HG03196 (cell line): ENCODE measurements at regions not wholly inside any gene's neighbourhood (a gene's known extent, or its start where the extent isn't known, plus 50 kb on each side); places are given as distances from the start of the nearest gene placed in this dataset.
"Not testable (repeated sequence)": the region's sequence is repeated elsewhere in the genome, so short reads cannot be mapped to it uniquely, and the experiment has no call there.

Experiments used
- ATAC-seq: cut with Tn5 transposase; IDR thresholded peaks from one replicate; pipeline ENCODE4 v1.9.1; 2021; ENCODE audit not compliant: unreplicated experiment

- no peak for ATAC-seq
Measured at GRCh38 chr5:118303296-118303695, 685.1 kb downstream of the DTWD2 start.

GRCh38 chr5:118302786-118303185 lies 685.6 kb downstream of the DTWD2 start:
- ATAC-seq, result no peak

GRCh38 chr5:118301696-118302095 lies 686.7 kb downstream of the DTWD2 start:
- no peak for ATAC-seq

- ATAC-seq, result no peak
Measured at GRCh38 chr5:118295045-118295444, 693.3 kb downstream of the DTWD2 start.

GRCh38 chr5:118293378-118293777 lies 695.0 kb downstream of the DTWD2 start:
- ATAC-seq, result no peak

- ATAC-seq, result no peak
Measured at GRCh38 chr5:118290204-118290603, 698.1 kb downstream of the DTWD2 start.

GRCh38 chr5:118284230-118284629 lies 704.1 kb downstream of the DTWD2 start:
- ATAC-seq, result not testable (repeated sequence)

- ATAC-seq, result not testable (repeated sequence)
Measured at GRCh38 chr5:118282480-118283038, 705.8 kb downstream of the DTWD2 start.

- ATAC-seq, result no peak
Measured at GRCh38 chr5:118279540-118280294, 708.6 kb downstream of the DTWD2 start.

- no peak for ATAC-seq
Measured at GRCh38 chr5:118270526-118270925, 717.8 kb downstream of the DTWD2 start.

GRCh38 chr5:118258223-118258622 lies 730.1 kb downstream of the DTWD2 start:
- ATAC-seq, result no peak

GRCh38 chr5:118257066-118257465 lies 731.3 kb downstream of the DTWD2 start:
- ATAC-seq, result no peak

- no peak for ATAC-seq
Measured at GRCh38 chr5:118253225-118254061, 734.9 kb downstream of the DTWD2 start.

GRCh38 chr5:118249386-118249785 lies 739.0 kb downstream of the DTWD2 start:
- ATAC-seq, result no peak

GRCh38 chr5:118247458-118247857 lies 740.9 kb downstream of the DTWD2 start:
- no peak for ATAC-seq

GRCh38 chr5:118243613-118244012 lies 744.7 kb downstream of the DTWD2 start:
- no peak for ATAC-seq

GRCh38 chr5:118243068-118243467 lies 745.3 kb downstream of the DTWD2 start:
- ATAC-seq, result no peak

GRCh38 chr5:118236108-118236849 lies 752.1 kb downstream of the DTWD2 start:
- no peak for ATAC-seq

GRCh38 chr5:118233606-118234005 lies 754.7 kb downstream of the DTWD2 start:
- ATAC-seq, result no peak

GRCh38 chr5:118228489-118228888 lies 759.9 kb downstream of the DTWD2 start:
- ATAC-seq, result no peak

- ATAC-seq, result no peak
Measured at GRCh38 chr5:118224546-118224945, 763.8 kb downstream of the DTWD2 start.
